ENCODE measurements at regions not wholly inside any gene's neighbourhood (a gene's known extent, or its start where the extent isn't known, plus 50 kb on each side); places are given as distances from the start of the nearest gene placed in this dataset.
"Not testable (repeated sequence)": the region's sequence is repeated elsewhere in the genome, so short reads cannot be mapped to it uniquely, and the experiment has no call there.

- DNase-seq (ENCODE audit: low spot score in 2 of 2) = peak in 1 of 2 donors; percentile 54
- no peaks in the 10 kb centered on the region for H3K9me3 ChIP-seq
Measured at GRCh38 chr20:29750268-29750899, 1507.1 kb upstream of the DEFB115 start.

GRCh38 chr20:29752644-29753425, 1504.6 kb upstream of the DEFB115 start:
- H3K27me3 ChIP-seq; DNase-seq (ENCODE audit: low spot score in 2 of 2); H3K9me3 ChIP-seq; H3K27ac ChIP-seq; H3K36me3 ChIP-seq; H3K4me1 ChIP-seq; H3K4me3 ChIP-seq: not testable (repeated sequence)
- 41% methylated on average over 24 of the region's 24 CpGs for WGBS

More at GRCh38 chr20:29750268-29750899, 1507.1 kb upstream of the DEFB115 start:
- TF ChIP-seq CTCF (IDR thresholded peaks at IDR 0.05) (no peak), EP300 (IDR thresholded peaks at IDR 0.05) (no peak), POLR2A (IDR thresholded peaks at IDR 0.05) (no peak)
- Histone ChIP-seq H3K27me3 (no peaks in the 10 kb centered on the region), H3K4me1 (no peaks in the 10 kb centered on the region), H3K4me3 (no peak overlapping the region), H3K36me3 (no peaks in the 10 kb centered on the region), H3K27ac (no peak overlapping the region)
- 93% methylated on average over 29 of the region's 33 CpGs for WGBS

- not testable (repeated sequence) for H3K4me3 ChIP-seq; H3K27ac ChIP-seq; H3K27me3 ChIP-seq; H3K4me1 ChIP-seq; H3K36me3 ChIP-seq; DNase-seq (ENCODE audit: low spot score in 2 of 2); H3K9me3 ChIP-seq
- 51% methylated on average over 15 of the region's 15 CpGs for WGBS
Measured at GRCh38 chr20:29753426-29753746, 1504.1 kb upstream of the DEFB115 start.

GRCh38 chr20:29753879-29754278, 1503.6 kb upstream of the DEFB115 start:
- H3K9me3 ChIP-seq; H3K27ac ChIP-seq; H3K27me3 ChIP-seq; H3K4me3 ChIP-seq; DNase-seq (ENCODE audit: low spot score in 2 of 2); H3K36me3 ChIP-seq; H3K4me1 ChIP-seq: not testable (repeated sequence)
- WGBS = 88% methylated on average over 19 of the region's 19 CpGs

GRCh38 chr20:29755854-29756498, 1501.5 kb upstream of the DEFB115 start:
- H3K27me3 ChIP-seq; H3K4me1 ChIP-seq; H3K9me3 ChIP-seq; H3K36me3 ChIP-seq; H3K27ac ChIP-seq; DNase-seq (ENCODE audit: low spot score in 2 of 2); H3K4me3 ChIP-seq: not testable (repeated sequence)
- 79% methylated on average over 4 of the region's 4 CpGs for WGBS

- Histone ChIP-seq H3K4me1 (no peaks in the 10 kb centered on the region), H3K4me3 (no peak overlapping the region), H3K27ac (no peak overlapping the region), H3K36me3 (no peaks in the 10 kb centered on the region), H3K9me3 (no peaks in the 10 kb centered on the region), H3K27me3 (peaks cover 3% of the 10 kb centered on the region)
- TF ChIP-seq EP300 (IDR thresholded peaks at IDR 0.05) = no peak
- TF ChIP-seq CTCF (IDR thresholded peaks at IDR 0.05) = no peak
- no peak for TF ChIP-seq POLR2AphosphoS5 (IDR thresholded peaks at IDR 0.05)
- DNase-seq (ENCODE audit: low spot score in 2 of 2) = no peak
- 85% methylated on average over 17 of the region's 17 CpGs for WGBS
Measured at GRCh38 chr20:29756664-29757063, 1500.8 kb upstream of the DEFB115 start.

- not testable (repeated sequence) for H3K9me3 ChIP-seq; H3K4me3 ChIP-seq; H3K36me3 ChIP-seq; DNase-seq (ENCODE audit: low spot score in 2 of 2); H3K4me1 ChIP-seq; H3K27ac ChIP-seq
- WGBS = 68% methylated on average over 33 of the region's 45 CpGs
- peaks cover 22% of the 10 kb centered on the region for H3K27me3 ChIP-seq
Measured at GRCh38 chr20:29761621-29762385, 1495.7 kb upstream of the DEFB115 start.
